HEK293 (cell line): ENCODE measurements at regions not wholly inside any gene's neighbourhood (a gene's known extent, or its start where the extent isn't known, plus 50 kb on each side); places are given as distances from the start of the nearest gene placed in this dataset.

Experiments
- CTCF ChIA-PET: fragments of 350-600 bp; formaldehyde crosslinking; extraction: SDS; loops from one replicate; lab custom pipeline; 2021; ENCODE audit warnings: antibody characterized with exemption; lab: Yijun Ruan, JAX
- POLR2A ChIA-PET: fragments of 300-600 bp; formaldehyde crosslinking; extraction: SDS; loops from one replicate; lab custom pipeline; 2020; ENCODE audit warnings: antibody characterized with exemption, inconsistent platforms; lab: Yijun Ruan, JAX
- H3K27ac ChIP-seq: fragments of 200-500 bp; sonication (Bioruptor generic); 2 replicates; pipeline ENCODE4 v1.5.1; 2014; ENCODE audit warnings: low read depth, low read length, control low read depth, inconsistent platforms; ENCODE audit errors: extremely low read depth
- H3K36me3 ChIP-seq, 2 experiments: fragments of 200-500 bp in 1 of 2; sonication (Bioruptor generic) in 1 of 2; 1 replicate in 1 of 2; 2 replicates in 1 of 2; pipeline ENCODE4 v1.5.1; 2014 to 2017; ENCODE audit warnings: inconsistent platforms in 2 of 2, low read length in 2 of 2; ENCODE audit not compliant: control insufficient read depth in 2 of 2, insufficient read depth in 1 of 2
- H3K4me1 ChIP-seq: fragments of 200-500 bp; sonication (Bioruptor generic); 2 replicates; pipeline ENCODE4 v1.5.1; 2014; ENCODE audit warnings: mild to moderate bottlenecking, low read length, inconsistent platforms; ENCODE audit not compliant: control insufficient read depth, insufficient read depth
- H3K4me3 ChIP-seq: 2 replicates; pipeline ENCODE4 v1.5.1; 2011; ENCODE audit warnings: low read depth, mild to moderate bottlenecking, control low read depth, low read length, moderate library complexity
- H3K9me3 ChIP-seq: fragments of 200-500 bp; sonication (Bioruptor generic); 2 replicates; pipeline ENCODE4 v1.5.1; 2014; ENCODE audit warnings: low read depth, low read length, inconsistent platforms; ENCODE audit not compliant: control insufficient read depth, insufficient read depth
- HOXA7 ChIP-seq: sonication (generic); formaldehyde crosslinking; IDR thresholded peaks from 2 replicates; pipeline ENCODE4 v1.8.1; 2022; ENCODE audit warnings: missing genetic modification reagents, borderline replicate concordance
- KLF1 ChIP-seq: fragments of 450-650 bp; formaldehyde crosslinking; IDR thresholded peaks from 2 replicates; pipeline ENCODE4 v1.5.1; 2016; ENCODE audit warnings: missing biosample characterization, missing genetic modification characterization
- ZBTB26 ChIP-seq: fragments of 450-650 bp; formaldehyde crosslinking; optimal IDR thresholded peaks from 2 replicates; pipeline ENCODE3; 2016; ENCODE audit warnings: missing biosample characterization, mild to moderate bottlenecking, missing genetic modification characterization
- ZNF10 ChIP-seq: fragments of 450-650 bp; formaldehyde crosslinking; IDR thresholded peaks from 2 replicates; pipeline ENCODE4 v1.5.1; 2017; ENCODE audit warnings: missing biosample characterization, missing genetic modification characterization
- ZNF2 ChIP-seq: fragments of 450-650 bp; formaldehyde crosslinking; IDR thresholded peaks from 2 replicates; pipeline ENCODE4 v1.5.1; 2016; ENCODE audit warnings: missing biosample characterization, missing genetic modification characterization
- ZNF23 ChIP-seq: fragments of 450-650 bp; formaldehyde crosslinking; IDR thresholded peaks from 2 replicates; pipeline ENCODE4 v1.5.1; 2016; ENCODE audit warnings: missing biosample characterization, missing genetic modification characterization, borderline replicate concordance
- ZNF24 ChIP-seq: fragments of 450-650 bp; formaldehyde crosslinking; IDR thresholded peaks from 2 replicates; pipeline ENCODE4 v1.5.1; 2016; ENCODE audit warnings: missing biosample characterization, missing genetic modification characterization
- ZNF350 ChIP-seq: fragments of 450-650 bp; formaldehyde crosslinking; IDR thresholded peaks from 2 replicates; pipeline ENCODE4 v1.5.0; 2017; ENCODE audit warnings: missing biosample characterization, mild to moderate bottlenecking, missing genetic modification characterization
- ZNF354C ChIP-seq: fragments of 450-650 bp; formaldehyde crosslinking; IDR thresholded peaks from 2 replicates; pipeline ENCODE4 v1.5.1; 2016; ENCODE audit warnings: missing biosample characterization, missing genetic modification characterization, low read depth, borderline replicate concordance
- ZNF473 ChIP-seq: fragments of 450-650 bp; formaldehyde crosslinking; IDR thresholded peaks from 2 replicates; pipeline ENCODE4 v1.5.1; 2017; ENCODE audit warnings: missing biosample characterization, missing genetic modification characterization
- ZNF529 ChIP-seq: fragments of 450-650 bp; formaldehyde crosslinking; IDR thresholded peaks from 2 replicates; pipeline ENCODE4 v1.5.1; 2017; ENCODE audit warnings: missing genetic modification characterization, missing biosample characterization; ENCODE audit not compliant: insufficient replicate concordance
- ZNF645 ChIP-seq: fragments of 450-650 bp; formaldehyde crosslinking; IDR thresholded peaks from 2 replicates; pipeline ENCODE4; 2016; ENCODE audit warnings: missing biosample characterization, missing genetic modification characterization
- ZNF704 ChIP-seq: fragments of 450-650 bp; formaldehyde crosslinking; IDR thresholded peaks from 2 replicates; pipeline ENCODE4 v1.5.1; 2016; ENCODE audit warnings: missing biosample characterization, missing genetic modification characterization
- ZNF747 ChIP-seq: fragments of 450-650 bp; formaldehyde crosslinking; IDR thresholded peaks from 2 replicates; pipeline ENCODE4 v1.5.1; 2016; ENCODE audit warnings: missing biosample characterization, missing genetic modification characterization
- ZNF843 ChIP-seq: fragments of 450-650 bp; formaldehyde crosslinking; IDR thresholded peaks from 2 replicates; pipeline ENCODE4 v1.5.1; 2016; ENCODE audit warnings: missing biosample characterization, missing genetic modification characterization

- CTCF ChIA-PET: interaction anchor here (0.8 kb wide), 1 partner anchor 990 kb away, joined by 3 read pairs; no protein-coding TSS in a partner anchor
- Histone ChIP-seq H3K9me3 (no peaks in the 10 kb centered on the region), H3K27ac (no peak overlapping the region), H3K4me1 (peaks cover 4% of the 10 kb centered on the region; the same call in 1 of the 2 replicates), H3K4me3 (no peak overlapping the region), H3K36me3 (no peaks in the 10 kb centered on the region)
- POLR2A ChIA-PET: no interaction called here
- no peak for TF ChIP-seq ZNF350 (tag by site-specific recombination)
- TF ChIP-seq ZNF354C (tag by site-specific recombination): no peak
- TF ChIP-seq ZNF704 (tag by site-specific recombination): no peak
- TF ChIP-seq ZNF747 (tag by site-specific recombination): no peak
- TF ChIP-seq ZNF2: no peak
These were observed 322.0 kb upstream of the SEMA3D start for GRCh38 chr7:85508642-85509410.

- TF ChIP-seq ZNF645 (tag by site-specific recombination): no peak
- no peak for TF ChIP-seq ZNF473 (tag by site-specific recombination)
- no peak for TF ChIP-seq ZNF23 (tag by site-specific recombination)
- no peak for TF ChIP-seq HOXA7 (CRISPR knock-in tag)
- TF ChIP-seq ZNF529 (tag by site-specific recombination): no peak
- no peak for TF ChIP-seq ZBTB26 (tag by site-specific recombination)
- POLR2A ChIA-PET: no interaction called here
- CTCF ChIA-PET: no interaction called here
These were observed 311.2 kb upstream of the SEMA3D start for GRCh38 chr7:85498031-85498430.

GRCh38 chr7:85489498-85489897 is 302.6 kb upstream of the SEMA3D start:
- H3K27ac ChIP-seq: no peak overlapping the region
- no peaks in the 10 kb centered on the region for H3K36me3 ChIP-seq
- no peak for TF ChIP-seq ZNF10 (tag by site-specific recombination)
- peak; percentile 52; the same call in 1 of the 2 replicates for TF ChIP-seq ZNF843 (tag by site-specific recombination)
- no peak for TF ChIP-seq KLF1 (tag by site-specific recombination)
- no peak for TF ChIP-seq ZNF24 (tag by site-specific recombination)
- no peak overlapping the region for H3K4me3 ChIP-seq
- ChIA-PET CTCF (interaction anchor here (0.6 to 2.0 kb wide), 9 partner anchors 12 to 448 kb away, joined by 3 to 8 read pairs (median 3); no protein-coding TSS in a partner anchor), POLR2A (no interaction called here)
- no peaks in the 10 kb centered on the region for H3K4me1 ChIP-seq
- H3K9me3 ChIP-seq: no peaks in the 10 kb centered on the region

More at GRCh38 chr7:85498031-85498430, 311.2 kb upstream of the SEMA3D start:
- H3K27ac ChIP-seq: no peak overlapping the region
- H3K9me3 ChIP-seq: no peaks in the 10 kb centered on the region
- no peaks in the 10 kb centered on the region for H3K36me3 ChIP-seq
- H3K4me3 ChIP-seq: no peak overlapping the region
- 0 out of 2 replicates have a peak, but pooled peaks cover 4% of the 10 kb centered on the region for H3K4me1 ChIP-seq
